Stomach smooth muscle (tissue), 2 donors: ENCODE measurements at regions not wholly inside any gene's neighbourhood (a gene's known extent, or its start where the extent isn't known, plus 50 kb on each side); places are given as distances from the start of the nearest gene placed in this dataset.
"Not testable (repeated sequence)": the region's sequence is repeated elsewhere in the genome, so short reads cannot be mapped to it uniquely, and the experiment has no call there.

Experiments
- H3K27ac ChIP-seq: one replicate; pipeline ENCODE4 v1.7.0; 2013; ENCODE audit warnings: mild to moderate bottlenecking, low read length, inconsistent platforms
- H3K27me3 ChIP-seq, 2 donors: one replicate each; pipeline ENCODE4 v1.7.0; 2013; ENCODE audit warnings: low read length in 2 of 2; ENCODE audit not compliant: insufficient read depth in 2 of 2, control insufficient read depth in 1 of 2
- H3K36me3 ChIP-seq, 2 donors: one replicate each; pipeline ENCODE4 v1.7.0; 2013; ENCODE audit warnings: low read length in 2 of 2; ENCODE audit not compliant: control insufficient read depth in 2 of 2, insufficient read depth in 2 of 2
- H3K4me1 ChIP-seq: one replicate; pipeline ENCODE4 v1.7.0; 2013; ENCODE audit warnings: low read length; ENCODE audit not compliant: control insufficient read depth, insufficient read depth
- H3K4me3 ChIP-seq, 2 donors: one replicate each; pipeline ENCODE4 v1.7.0; 2013; ENCODE audit warnings: low read length in 2 of 2
- H3K9ac ChIP-seq, 2 donors: one replicate each; pipeline ENCODE4 v1.7.0; 2013; ENCODE audit warnings: low read length in 2 of 2, mild to moderate bottlenecking in 1 of 2
- H3K9me3 ChIP-seq, 2 donors: one replicate each; pipeline ENCODE4 v1.7.0; 2013; ENCODE audit warnings: low read length in 2 of 2; ENCODE audit not compliant: control insufficient read depth in 2 of 2
- donor health status: healthy.
- donor health status: Pancreatic carcinoma.

GRCh38 chr6:126664271-126664670 is 324.4 kb downstream of the CENPW start:
- no peak overlapping the region for H3K4me3 ChIP-seq
- no peak overlapping the region for H3K9ac ChIP-seq
- H3K9me3 ChIP-seq: no peaks in the 10 kb centered on the region
- no peak overlapping the region for H3K27ac ChIP-seq
- no peaks in the 10 kb centered on the region for H3K36me3 ChIP-seq
- H3K27me3 ChIP-seq: no peaks in the 10 kb centered on the region
- H3K4me1 ChIP-seq: peaks cover 2% of the 10 kb centered on the region

- H3K4me3 ChIP-seq: no peak overlapping the region
- no peak overlapping the region for H3K27ac ChIP-seq
- no peak overlapping the region for H3K9ac ChIP-seq
- no peaks in the 10 kb centered on the region for H3K9me3 ChIP-seq
- no peaks in the 10 kb centered on the region for H3K27me3 ChIP-seq
- H3K36me3 ChIP-seq: no peaks in the 10 kb centered on the region
- peaks cover 2% of the 10 kb centered on the region for H3K4me1 ChIP-seq
Observed at GRCh38 chr6:126665551-126665950, 325.6 kb downstream of the CENPW start.

GRCh38 chr6:126667071-126667470 is 327.2 kb downstream of the CENPW start:
- H3K4me3 ChIP-seq: no peak overlapping the region
- H3K36me3 ChIP-seq: no peaks in the 10 kb centered on the region
- peaks cover 2% of the 10 kb centered on the region for H3K4me1 ChIP-seq
- no peaks in the 10 kb centered on the region for H3K27me3 ChIP-seq
- no peaks in the 10 kb centered on the region for H3K9me3 ChIP-seq
- no peak overlapping the region for H3K27ac ChIP-seq
- H3K9ac ChIP-seq: no peak overlapping the region

- Histone ChIP-seq H3K27ac (no peak overlapping the region), H3K36me3 (no peaks in the 10 kb centered on the region), H3K9ac (no peak overlapping the region), H3K4me1 (peaks cover 2% of the 10 kb centered on the region), H3K27me3 (no peaks in the 10 kb centered on the region), H3K9me3 (no peaks in the 10 kb centered on the region), H3K4me3 (no peak overlapping the region)
Observed at GRCh38 chr6:126667728-126668127, 327.8 kb downstream of the CENPW start.

- H3K9me3 ChIP-seq: no peaks in the 10 kb centered on the region
- H3K36me3 ChIP-seq: no peaks in the 10 kb centered on the region
- no peaks in the 10 kb centered on the region for H3K27me3 ChIP-seq
- H3K27ac ChIP-seq: no peak overlapping the region
- no peak overlapping the region for H3K9ac ChIP-seq
- H3K4me3 ChIP-seq: no peak overlapping the region
- no peaks in the 10 kb centered on the region for H3K4me1 ChIP-seq
Observed at GRCh38 chr6:126672649-126673048, 332.7 kb downstream of the CENPW start.

GRCh38 chr6:126673749-126674148 is 333.8 kb downstream of the CENPW start:
- H3K27ac ChIP-seq, H3K4me3 ChIP-seq, H3K36me3 ChIP-seq, H3K9me3 ChIP-seq, H3K9ac ChIP-seq, H3K4me1 ChIP-seq, H3K27me3 ChIP-seq: not testable (repeated sequence)

- Histone ChIP-seq H3K36me3 (no peaks in the 10 kb centered on the region), H3K9ac (no peak overlapping the region), H3K27me3 (no peaks in the 10 kb centered on the region), H3K27ac (no peak overlapping the region), H3K9me3 (no peaks in the 10 kb centered on the region), H3K4me1 (no peaks in the 10 kb centered on the region), H3K4me3 (no peak overlapping the region)
Observed at GRCh38 chr6:126682440-126682839, 342.5 kb downstream of the CENPW start.

GRCh38 chr6:126685182-126685581 is 345.3 kb downstream of the CENPW start:
- Histone ChIP-seq H3K27ac (no peak overlapping the region), H3K9ac (no peak overlapping the region), H3K4me1 (no peaks in the 10 kb centered on the region), H3K27me3 (no peaks in the 10 kb centered on the region), H3K4me3 (no peak overlapping the region), H3K36me3 (no peaks in the 10 kb centered on the region), H3K9me3 (no peaks in the 10 kb centered on the region)

GRCh38 chr6:126696921-126697693 is 357.2 kb downstream of the CENPW start:
- Histone ChIP-seq H3K36me3 (no peaks in the 10 kb centered on the region), H3K27ac (no peak overlapping the region), H3K9ac (no peak overlapping the region), H3K9me3 (no peaks in the 10 kb centered on the region), H3K27me3 (no peaks in the 10 kb centered on the region), H3K4me1 (no peaks in the 10 kb centered on the region), H3K4me3 (no peak overlapping the region)

GRCh38 chr6:126698732-126699240 is 358.9 kb downstream of the CENPW start:
- no peaks in the 10 kb centered on the region for H3K9me3 ChIP-seq
- H3K9ac ChIP-seq: no peak overlapping the region
- no peaks in the 10 kb centered on the region for H3K4me1 ChIP-seq
- H3K36me3 ChIP-seq: no peaks in the 10 kb centered on the region
- H3K27me3 ChIP-seq: no peaks in the 10 kb centered on the region
- H3K4me3 ChIP-seq: no peak overlapping the region
- H3K27ac ChIP-seq: no peak overlapping the region
